Keratinocyte (primary cell): ENCODE measurements at regions not wholly inside any gene's neighbourhood (a gene's known extent, or its start where the extent isn't known, plus 50 kb on each side); places are given as distances from the start of the nearest gene placed in this dataset.

Source experiments
- DNase-seq: peaks from one replicate; pipeline ENCODE4 v3.0.0-alpha.2; 2011; ENCODE audit warnings: low read depth, missing footprints, low spot score
- FAIRE-seq: peaks from 2 replicates; lab custom pipeline; 2011; peaks lifted over from hg19 to GRCh38; lab: Jason Lieb, UNC
- H2AFZ ChIP-seq: 2 replicates; pipeline ENCODE4 v1.6.0; 2012; ENCODE audit warnings: low read length, control low read depth, inconsistent platforms; ENCODE audit not compliant: control insufficient read depth
- H3K27ac ChIP-seq: 2 replicates; pipeline ENCODE4 v1.5.1; 2011; ENCODE audit warnings: low read length; ENCODE audit not compliant: control insufficient read depth, insufficient read depth
- H3K27me3 ChIP-seq: 3 replicates; pipeline ENCODE4 v1.6.0; 2011; ENCODE audit warnings: low read length; ENCODE audit not compliant: control insufficient read depth, insufficient read depth; ENCODE audit errors: extremely low read depth
- H3K36me3 ChIP-seq, 2 experiments: 2 replicates in 1 of 2; 3 replicates in 1 of 2; pipeline ENCODE4 v1.5.1; 2011; ENCODE audit warnings: low read length in 2 of 2, mild to moderate bottlenecking in 1 of 2; ENCODE audit not compliant: control insufficient read depth in 2 of 2, insufficient read depth in 2 of 2; ENCODE audit errors: extremely low read depth in 1 of 2
- H3K4me1 ChIP-seq: 3 replicates; pipeline ENCODE4 v1.5.1; 2011; ENCODE audit warnings: low read length; ENCODE audit not compliant: control insufficient read depth, insufficient read depth; ENCODE audit errors: extremely low read depth
- H3K4me2 ChIP-seq: 3 replicates; pipeline ENCODE4 v1.6.0; 2011; ENCODE audit warnings: low read depth, low read length; ENCODE audit not compliant: control insufficient read depth, insufficient read depth; ENCODE audit errors: extremely low read depth
- H3K4me3 ChIP-seq, 3 experiments: fragments of 200-600 bp in 1 of 3; sonication (generic) in 1 of 3; 2 replicates in 2 of 3; 3 replicates in 1 of 3; pipeline ENCODE4 v1.5.1; 2011 to 2016; ENCODE audit warnings: low read length in 3 of 3, mild to moderate bottlenecking in 3 of 3, control low read depth in 2 of 3, inconsistent platforms in 1 of 3, low read depth in 1 of 3, mixed read lengths in 1 of 3, mixed run types in 1 of 3, moderate library complexity in 1 of 3; ENCODE audit not compliant: control insufficient read depth in 2 of 3, insufficient read depth in 2 of 3; ENCODE audit errors: extremely low read depth in 1 of 3
- H3K79me2 ChIP-seq: 2 replicates; pipeline ENCODE4 v1.6.0; 2012; ENCODE audit warnings: low read length; ENCODE audit not compliant: control insufficient read depth, insufficient read depth
- H3K9ac ChIP-seq: 3 replicates; pipeline ENCODE4 v1.6.0; 2011; ENCODE audit warnings: low read length; ENCODE audit not compliant: control insufficient read depth, insufficient read depth; ENCODE audit errors: extremely low read depth
- H3K9me1 ChIP-seq: 3 replicates; pipeline ENCODE4 v1.6.0; 2011; ENCODE audit warnings: low read length; ENCODE audit not compliant: control insufficient read depth, insufficient read depth; ENCODE audit errors: extremely low read depth
- H3K9me3 ChIP-seq: 2 replicates; pipeline ENCODE4 v1.5.1; 2012; ENCODE audit warnings: low read depth, low read length; ENCODE audit not compliant: control insufficient read depth
- H4K20me1 ChIP-seq: 3 replicates; pipeline ENCODE4 v1.6.0; 2011; ENCODE audit warnings: low read length; ENCODE audit not compliant: control insufficient read depth, insufficient read depth; ENCODE audit errors: extremely low read depth
- EZH2 ChIP-seq: IDR thresholded peaks from one replicate; pipeline ENCODE4 v1.6.1; 2012; ENCODE audit warnings: inconsistent platforms, mild to moderate bottlenecking, low read length, moderate library complexity
- dilution Hi-C: fragments of 300-500 bp; cut with MboI; formaldehyde crosslinking; loops from one replicate; pipeline ENCODE4 v1.7.0; 2020; ENCODE audit warnings: low sequenced_read_pairs; ENCODE audit not compliant: extremely low pct_ligation_motif_present
- TF ChIP-seq, protein P1 (sequence below), 3 experiments: IDR thresholded peaks in 1 of 3; conservative IDR thresholded peaks in 1 of 3; optimal IDR thresholded peaks in 1 of 3; 2 replicates in 2 of 3; 3 replicates in 1 of 3; pipeline versions ENCODE3 to v1.5.1; 2011; ENCODE audit warnings: low read length in 3 of 3, mild to moderate bottlenecking in 3 of 3, moderate library complexity in 2 of 3, control low read depth in 1 of 3, inconsistent platforms in 1 of 3; ENCODE audit not compliant: insufficient read depth in 2 of 3; ENCODE audit errors: extremely low read depth in 1 of 3

- H3K9me3 ChIP-seq = no peaks in the 10 kb centered on the region
- H4K20me1 ChIP-seq = no peaks in the 10 kb centered on the region
- TF ChIP-seq, protein P1, sequence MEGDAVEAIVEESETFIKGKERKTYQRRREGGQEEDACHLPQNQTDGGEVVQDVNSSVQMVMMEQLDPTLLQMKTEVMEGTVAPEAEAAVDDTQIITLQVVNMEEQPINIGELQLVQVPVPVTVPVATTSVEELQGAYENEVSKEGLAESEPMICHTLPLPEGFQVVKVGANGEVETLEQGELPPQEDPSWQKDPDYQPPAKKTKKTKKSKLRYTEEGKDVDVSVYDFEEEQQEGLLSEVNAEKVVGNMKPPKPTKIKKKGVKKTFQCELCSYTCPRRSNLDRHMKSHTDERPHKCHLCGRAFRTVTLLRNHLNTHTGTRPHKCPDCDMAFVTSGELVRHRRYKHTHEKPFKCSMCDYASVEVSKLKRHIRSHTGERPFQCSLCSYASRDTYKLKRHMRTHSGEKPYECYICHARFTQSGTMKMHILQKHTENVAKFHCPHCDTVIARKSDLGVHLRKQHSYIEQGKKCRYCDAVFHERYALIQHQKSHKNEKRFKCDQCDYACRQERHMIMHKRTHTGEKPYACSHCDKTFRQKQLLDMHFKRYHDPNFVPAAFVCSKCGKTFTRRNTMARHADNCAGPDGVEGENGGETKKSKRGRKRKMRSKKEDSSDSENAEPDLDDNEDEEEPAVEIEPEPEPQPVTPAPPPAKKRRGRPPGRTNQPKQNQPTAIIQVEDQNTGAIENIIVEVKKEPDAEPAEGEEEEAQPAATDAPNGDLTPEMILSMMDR (optimal IDR thresholded peaks at IDR 0.05 in 1 of 3, IDR thresholded peaks at IDR 0.05 in 1 of 3, conservative IDR thresholded peaks at IDR 0.05 in 1 of 3; ENCODE audit: extremely low read depth in 1 of 3, insufficient read depth in 2 of 3, low read length in 3 of 3) = no peak
- TF ChIP-seq EZH2 = no peak
- no peaks in the 10 kb centered on the region for H3K27me3 ChIP-seq
- peaks cover 14% of the 10 kb centered on the region for H3K4me1 ChIP-seq
- dilution Hi-C loops = no loop called here
- FAIRE-seq (no peak), DNase-seq (no peak)
- no peaks in the 10 kb centered on the region for H3K36me3 ChIP-seq
- H3K9me1 ChIP-seq = no peaks in the 10 kb centered on the region
- H3K9ac ChIP-seq = no peak overlapping the region
- H2AFZ ChIP-seq = peak overlapping the region; percentile 27
- H3K79me2 ChIP-seq = no peaks in the 10 kb centered on the region
- no peak overlapping the region for H3K27ac ChIP-seq
- H3K4me2 ChIP-seq = peak overlapping the region; percentile 39
- H3K4me3 ChIP-seq = no peak overlapping the region
Measured at GRCh38 chr4:156347412-156348075, 393.9 kb upstream of the CTSO start.

DNA sequence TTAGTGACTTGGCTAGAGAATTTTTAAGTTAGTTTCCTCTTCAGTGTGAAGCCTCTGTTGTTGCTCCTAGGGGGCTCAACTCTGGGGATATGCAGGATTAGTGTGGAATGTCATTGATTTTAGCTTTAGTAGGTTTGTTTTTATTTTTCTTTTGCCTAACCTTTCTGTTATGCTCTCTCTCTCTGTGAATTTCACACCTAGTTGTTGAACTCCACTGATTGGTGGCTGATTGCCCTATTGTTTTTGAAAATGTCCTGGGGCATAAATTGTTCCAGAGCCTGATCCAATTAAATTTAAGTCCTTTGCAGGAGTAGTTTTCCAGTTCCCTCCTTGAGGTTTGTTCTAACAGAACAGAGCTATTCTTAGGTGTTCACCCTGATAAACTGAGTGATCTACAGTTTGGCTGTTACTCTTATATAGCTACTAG, 393.3 kb upstream of the CTSO start:
- Histone ChIP-seq H3K4me2 (no peak overlapping the region), H3K9me3 (no peaks in the 10 kb centered on the region), H3K27me3 (no peaks in the 10 kb centered on the region), H3K79me2 (no peaks in the 10 kb centered on the region), H4K20me1 (no peaks in the 10 kb centered on the region), H3K27ac (no peak overlapping the region), H3K36me3 (no peaks in the 10 kb centered on the region), H3K9me1 (no peaks in the 10 kb centered on the region), H3K4me1 (peaks cover 14% of the 10 kb centered on the region), H3K9ac (no peak overlapping the region), H3K4me3 (no peak overlapping the region), H2AFZ (no peak overlapping the region)
- no peak for TF ChIP-seq EZH2
- TF ChIP-seq, protein P1 (optimal IDR thresholded peaks at IDR 0.05 in 1 of 3, IDR thresholded peaks at IDR 0.05 in 1 of 3, conservative IDR thresholded peaks at IDR 0.05 in 1 of 3; ENCODE audit: extremely low read depth in 1 of 3, insufficient read depth in 2 of 3, low read length in 3 of 3) = no peak
- no peak for DNase-seq
- peak; percentile 46 for FAIRE-seq
- dilution Hi-C loops = no loop called here
